ENCODE measurements at regions not wholly inside any gene's neighbourhood (a gene's known extent, or its start where the extent isn't known, plus 50 kb on each side); places are given as distances from the start of the nearest gene placed in this dataset.

GRCh38 chr7:37558320-37559096 is 109.8 kb upstream of the ELMO1 start:
- Mint-ChIP-seq H3K27me3 (ENCODE audit: low read depth) (peaks cover 5% of the 10 kb centered on the region), H3K36me3 (ENCODE audit: low read depth) (no peaks in the 10 kb centered on the region), H3K4me3 (ENCODE audit: unreplicated experiment) (no peak overlapping the region), H3K4me1 (ENCODE audit: low read depth) (no peaks in the 10 kb centered on the region), H3K27ac (ENCODE audit: unreplicated experiment) (no peak overlapping the region), H3K9me3 (ENCODE audit: low read depth) (peaks cover 3% of the 10 kb centered on the region)
- TF ChIP-seq, protein P1, sequence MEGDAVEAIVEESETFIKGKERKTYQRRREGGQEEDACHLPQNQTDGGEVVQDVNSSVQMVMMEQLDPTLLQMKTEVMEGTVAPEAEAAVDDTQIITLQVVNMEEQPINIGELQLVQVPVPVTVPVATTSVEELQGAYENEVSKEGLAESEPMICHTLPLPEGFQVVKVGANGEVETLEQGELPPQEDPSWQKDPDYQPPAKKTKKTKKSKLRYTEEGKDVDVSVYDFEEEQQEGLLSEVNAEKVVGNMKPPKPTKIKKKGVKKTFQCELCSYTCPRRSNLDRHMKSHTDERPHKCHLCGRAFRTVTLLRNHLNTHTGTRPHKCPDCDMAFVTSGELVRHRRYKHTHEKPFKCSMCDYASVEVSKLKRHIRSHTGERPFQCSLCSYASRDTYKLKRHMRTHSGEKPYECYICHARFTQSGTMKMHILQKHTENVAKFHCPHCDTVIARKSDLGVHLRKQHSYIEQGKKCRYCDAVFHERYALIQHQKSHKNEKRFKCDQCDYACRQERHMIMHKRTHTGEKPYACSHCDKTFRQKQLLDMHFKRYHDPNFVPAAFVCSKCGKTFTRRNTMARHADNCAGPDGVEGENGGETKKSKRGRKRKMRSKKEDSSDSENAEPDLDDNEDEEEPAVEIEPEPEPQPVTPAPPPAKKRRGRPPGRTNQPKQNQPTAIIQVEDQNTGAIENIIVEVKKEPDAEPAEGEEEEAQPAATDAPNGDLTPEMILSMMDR (IDR thresholded peaks at IDR 0.05), result no peak
- DNase-seq (ENCODE audit: low spot score), result no peak

DNA sequence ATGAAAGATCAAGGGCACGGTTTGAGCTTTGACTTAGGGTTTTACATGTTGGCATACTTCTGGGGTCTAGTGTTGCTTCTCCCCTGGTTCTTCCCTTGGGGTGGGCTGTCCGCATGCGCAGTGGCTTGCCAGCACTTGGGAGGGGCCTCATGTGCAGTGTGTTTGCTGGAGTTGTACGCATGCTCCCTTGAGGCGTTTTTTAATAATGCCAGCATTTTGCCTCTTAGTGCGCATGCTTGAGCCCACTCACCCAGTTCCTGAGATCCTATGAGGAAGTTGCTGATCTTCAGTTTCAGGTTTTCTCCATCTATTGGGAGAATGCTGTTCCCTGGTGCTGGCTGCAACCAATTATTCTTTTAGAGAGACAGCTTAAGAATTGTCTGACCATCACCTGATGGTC is 113.4 kb upstream of the GPR141 start:
- no peaks in the 10 kb centered on the region for H3K4me1 Mint-ChIP-seq (ENCODE audit: low read depth)
- peaks cover 5% of the 10 kb centered on the region for H3K9me3 Mint-ChIP-seq (ENCODE audit: low read depth)
- no peaks in the 10 kb centered on the region for H3K36me3 Mint-ChIP-seq (ENCODE audit: low read depth)
- H3K27me3 Mint-ChIP-seq (ENCODE audit: low read depth), result peaks cover 1% of the 10 kb centered on the region
- no peak for DNase-seq (ENCODE audit: low spot score)
- TF ChIP-seq, protein P1 (IDR thresholded peaks at IDR 0.05), result no peak
- H3K4me3 Mint-ChIP-seq (ENCODE audit: unreplicated experiment), result no peak overlapping the region
- H3K27ac Mint-ChIP-seq (ENCODE audit: unreplicated experiment), result no peak overlapping the region

- no peak overlapping the region for H3K4me3 Mint-ChIP-seq (ENCODE audit: unreplicated experiment)
- no peaks in the 10 kb centered on the region for H3K36me3 Mint-ChIP-seq (ENCODE audit: low read depth)
- no peaks in the 10 kb centered on the region for H3K4me1 Mint-ChIP-seq (ENCODE audit: low read depth)
- peaks cover 3% of the 10 kb centered on the region for H3K9me3 Mint-ChIP-seq (ENCODE audit: low read depth)
- no peak for DNase-seq (ENCODE audit: low spot score)
- peaks cover 1% of the 10 kb centered on the region for H3K27me3 Mint-ChIP-seq (ENCODE audit: low read depth)
- H3K27ac Mint-ChIP-seq (ENCODE audit: unreplicated experiment), result no peak overlapping the region
- TF ChIP-seq, protein P1 (IDR thresholded peaks at IDR 0.05), result no peak
These were observed 111.8 kb upstream of the GPR141 start for GRCh38 chr7:37571806-37572205.

DNA sequence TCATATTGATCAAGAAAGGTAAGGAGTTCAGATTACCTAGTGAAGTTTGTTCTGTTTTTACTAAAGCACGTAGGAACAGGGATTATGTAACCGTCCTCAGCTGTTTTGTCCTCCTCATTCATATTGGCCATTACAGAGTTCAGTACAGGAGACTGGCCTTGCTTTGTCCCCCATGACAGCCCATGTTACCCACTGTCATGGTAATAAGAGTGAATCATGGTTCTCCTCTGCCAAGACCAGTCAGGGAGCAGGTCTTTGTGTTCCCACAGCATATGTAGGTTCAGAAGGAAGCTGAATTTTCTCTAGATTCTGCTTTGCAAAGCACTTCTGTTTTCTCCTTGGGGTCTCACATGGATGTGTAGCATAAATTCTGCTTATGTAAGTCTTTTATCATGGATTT is 106.2 kb upstream of the GPR141 start:
- DNase-seq (ENCODE audit: low spot score), result no peak
- no peak overlapping the region for H3K27ac Mint-ChIP-seq (ENCODE audit: unreplicated experiment)

GRCh38 chr7:37577901-37578300 is 105.7 kb upstream of the GPR141 start:
- no peak for DNase-seq (ENCODE audit: low spot score)
- Mint-ChIP-seq H3K36me3 (ENCODE audit: low read depth) (no peaks in the 10 kb centered on the region), H3K27ac (ENCODE audit: unreplicated experiment) (no peak overlapping the region), H3K4me1 (ENCODE audit: low read depth) (no peaks in the 10 kb centered on the region), H3K9me3 (ENCODE audit: low read depth) (no peaks in the 10 kb centered on the region), H3K27me3 (ENCODE audit: low read depth) (peaks cover 4% of the 10 kb centered on the region), H3K4me3 (ENCODE audit: unreplicated experiment) (no peak overlapping the region)
- TF ChIP-seq, protein P1 (IDR thresholded peaks at IDR 0.05), result no peak

More for the DNA sequence above, 106.2 kb upstream of the GPR141 start:
- Mint-ChIP-seq H3K9me3 (ENCODE audit: low read depth) (no peaks in the 10 kb centered on the region), H3K36me3 (ENCODE audit: low read depth) (no peaks in the 10 kb centered on the region), H3K4me3 (ENCODE audit: unreplicated experiment) (no peak overlapping the region), H3K4me1 (ENCODE audit: low read depth) (no peaks in the 10 kb centered on the region), H3K27me3 (ENCODE audit: low read depth) (peaks cover 4% of the 10 kb centered on the region)
- TF ChIP-seq, protein P1 (IDR thresholded peaks at IDR 0.05), result no peak

Measured in chondrocyte (in vitro differentiated cells).